MCF 10A (cell line): ENCODE measurements at regions not wholly inside any gene's neighbourhood (a gene's known extent, or its start where the extent isn't known, plus 50 kb on each side); places are given as distances from the start of the nearest gene placed in this dataset.

Experiments
- BruUV-seq: library from RNA; stranded (reverse); fragments of 400-500 nt; replicated peaks from 2 replicates; lab custom pipeline; 2021; lab: Mats Ljungman, UMichigan
- CTCF ChIA-PET: fragments of 300-600 bp; sonication (Branson Sonifier 250); formaldehyde crosslinking; extraction: SDS; loops from one replicate; lab custom pipeline; 2021; ENCODE audit warnings: antibody characterized with exemption, inconsistent platforms; lab: Yijun Ruan, JAX
- POLR2A ChIA-PET: fragments of 300-600, 350-650 bp; sonication (Branson Sonifier 250); formaldehyde crosslinking; extraction: SDS; loops from one replicate; lab custom pipeline; 2020; ENCODE audit warnings: antibody characterized with exemption, inconsistent platforms; lab: Yijun Ruan, JAX
- DNase-seq: peaks from one replicate; pipeline ENCODE4 v3.0.0-alpha.2; 2018; ENCODE audit not compliant: unreplicated experiment
- H3K27ac Mint-ChIP-seq: one replicate; pipeline ENCODE4 v1.8.0; 2022; ENCODE audit warnings: mild to moderate bottlenecking, low read depth, mixed read lengths; ENCODE audit not compliant: unreplicated experiment
- H3K27me3 Mint-ChIP-seq: one replicate; pipeline ENCODE4 v1.8.0; 2022; ENCODE audit warnings: mixed read lengths; ENCODE audit not compliant: insufficient read depth, unreplicated experiment
- H3K36me3 Mint-ChIP-seq: one replicate; pipeline ENCODE4 v1.8.0; 2022; ENCODE audit warnings: mild to moderate bottlenecking, moderate library complexity, mixed read lengths; ENCODE audit not compliant: insufficient read depth, unreplicated experiment
- H3K4me1 Mint-ChIP-seq: one replicate; pipeline ENCODE4 v1.8.0; 2022; ENCODE audit warnings: mixed read lengths; ENCODE audit not compliant: insufficient read depth, unreplicated experiment
- H3K4me3 Mint-ChIP-seq: one replicate; pipeline ENCODE4 v1.8.0; 2022; ENCODE audit warnings: mild to moderate bottlenecking, moderate library complexity, mixed read lengths; ENCODE audit not compliant: unreplicated experiment
- H3K9me3 Mint-ChIP-seq: one replicate; pipeline ENCODE4 v1.8.0; 2022; ENCODE audit warnings: mixed read lengths; ENCODE audit not compliant: unreplicated experiment
- CTCF ChIP-seq: fragments of 200-600 bp; IDR thresholded peaks from one replicate; pipeline ENCODE4 v1.8.0; 2022; ENCODE audit warnings: antibody characterized with exemption, mild to moderate bottlenecking; ENCODE audit not compliant: unreplicated experiment
- intact Hi-C: fragments of 100-400 bp; cut with micrococcal nuclease; formaldehyde crosslinking; loops from 2 replicates; pipeline ENCODE4 v1.14.1; 2022

GRCh38 chr14:97707603-97708002 is 910.4 kb downstream of the VRK1 start:
- POLR2A ChIA-PET, result no interaction called here
- Mint-ChIP-seq H3K4me3 (no peak overlapping the region), H3K4me1 (no peaks in the 10 kb centered on the region), H3K9me3 (no peaks in the 10 kb centered on the region), H3K27me3 (no peaks in the 10 kb centered on the region), H3K36me3 (no peaks in the 10 kb centered on the region), H3K27ac (no peak overlapping the region)
- BruUV-seq, result no TSS peak
- no peak for DNase-seq
- CTCF ChIA-PET, result no interaction called here
- intact Hi-C loops, result no loop called here
- TF ChIP-seq CTCF, result no peak

GRCh38 chr14:97709552-97709951 is 912.4 kb downstream of the VRK1 start:
- Mint-ChIP-seq H3K9me3 (no peaks in the 10 kb centered on the region), H3K27ac (no peak overlapping the region), H3K4me1 (no peaks in the 10 kb centered on the region), H3K27me3 (no peaks in the 10 kb centered on the region), H3K36me3 (no peaks in the 10 kb centered on the region), H3K4me3 (no peak overlapping the region)
- BruUV-seq, result no TSS peak
- DNase-seq, result no peak
- ChIA-PET POLR2A (no interaction called here), CTCF (no interaction called here)
- no peak for TF ChIP-seq CTCF
- intact Hi-C loops, result no loop called here

GRCh38 chr14:97710726-97711125 is 913.5 kb downstream of the VRK1 start:
- Mint-ChIP-seq H3K4me1 (no peaks in the 10 kb centered on the region), H3K27me3 (no peaks in the 10 kb centered on the region), H3K27ac (no peak overlapping the region), H3K4me3 (no peak overlapping the region), H3K36me3 (no peaks in the 10 kb centered on the region), H3K9me3 (no peaks in the 10 kb centered on the region)
- ChIA-PET CTCF (interaction anchor here (0.7 kb wide), 1 partner anchor 1976 kb away, joined by 3 read pairs; no protein-coding TSS in a partner anchor), POLR2A (no interaction called here)
- intact Hi-C loops, result no loop called here
- no peak for DNase-seq
- TF ChIP-seq CTCF, result no peak
- BruUV-seq, result no TSS peak

GRCh38 chr14:97712471-97712870 is 915.3 kb downstream of the VRK1 start:
- H3K9me3 Mint-ChIP-seq, result no peaks in the 10 kb centered on the region
- H3K4me1 Mint-ChIP-seq, result no peaks in the 10 kb centered on the region
- no peak for DNase-seq
- no peaks in the 10 kb centered on the region for H3K27me3 Mint-ChIP-seq
- CTCF ChIA-PET, result no interaction called here
- TSS peak; percentile 73 for BruUV-seq
- H3K4me3 Mint-ChIP-seq, result no peak overlapping the region
- no peak for TF ChIP-seq CTCF
- no peaks in the 10 kb centered on the region for H3K36me3 Mint-ChIP-seq
- intact Hi-C loops, result no loop called here
- POLR2A ChIA-PET, result interaction anchor here (0.7 kb wide), 1 partner anchor 301 kb away, joined by 3 read pairs; no protein-coding TSS in a partner anchor
- H3K27ac Mint-ChIP-seq, result peak overlapping the region; percentile 43
